ENCODE measurements at regions not wholly inside any gene's neighbourhood (a gene's known extent, or its start where the extent isn't known, plus 50 kb on each side); places are given as distances from the start of the nearest gene placed in this dataset.

- no peak for TF ChIP-seq CTCF (IDR thresholded peaks at IDR 0.05)
- TF ChIP-seq EZH2 (IDR thresholded peaks at IDR 0.05; ENCODE audit: borderline replicate concordance, insufficient read depth, low read depth, low read length, poor library complexity, severe bottlenecking) = no peak
These were observed 346.6 kb upstream of the KCNH7 start for GRCh38 chr2:163185160-163185559.
